ENCODE measurements at regions not wholly inside any gene's neighbourhood (a gene's known extent, or its start where the extent isn't known, plus 50 kb on each side); places are given as distances from the start of the nearest gene placed in this dataset.
A peak's percentile ranks its signal among the peaks of the same experiment; 100 is the strongest.

- no peaks in the 10 kb centered on the region for H3K9me3 ChIP-seq (ENCODE audit: control insufficient read depth in 2 of 3, low read length in 3 of 3)
- peaks cover 0 to 10% (median 0%) of the 10 kb centered on the region in 11 donors for H3K9me3 Mint-ChIP-seq
- POLR2A ChIA-PET = no interaction called here
- DNase-seq = no peak
- no peak overlapping the region for H3K27ac ChIP-seq (ENCODE audit: low read depth, low read length)
- no peak overlapping the region for H3K27ac Mint-ChIP-seq
- no peaks in the 10 kb centered on the region for H3K36me3 ChIP-seq (ENCODE audit: control insufficient read depth in 2 of 3, insufficient read depth in 3 of 3, low read length in 3 of 3)
- peaks cover 0 to 9% (median 0%) of the 10 kb centered on the region in 7 donors for H3K4me1 Mint-ChIP-seq
- H3K4me1 ChIP-seq (ENCODE audit: control insufficient read depth in 2 of 2, insufficient read depth in 2 of 2, low read length in 2 of 2) = no peaks in the 10 kb centered on the region
- no peaks in the 10 kb centered on the region for H3K27me3 ChIP-seq (ENCODE audit: control insufficient read depth in 2 of 2, insufficient read depth in 2 of 2, low read length in 2 of 2)
- no peak for ATAC-seq
- no peak overlapping the region for H3K4me3 ChIP-seq (ENCODE audit: low read length)
- H3K36me3 Mint-ChIP-seq = peaks cover 0 to 5% (median 0%) of the 10 kb centered on the region in 5 donors
- CTCF ChIA-PET = no interaction called here
- H3K27me3 Mint-ChIP-seq = peaks cover 0 to 5% (median 0%) of the 10 kb centered on the region in 5 donors
- intact Hi-C loops (cut with micrococcal nuclease) = loop anchor here in 1 of 2 donors (10.0 kb wide), 1 partner anchor 595 kb away; no protein-coding TSS in a partner anchor
- no peak overlapping the region for H3K4me3 Mint-ChIP-seq
Measured at GRCh38 chr6:155520078-155520477, 64.4 kb upstream of the NOX3 start.

GRCh38 chr6:155519176-155519738 lies 63.6 kb upstream of the NOX3 start:
- intact Hi-C loops (cut with micrococcal nuclease) = no loop called here
- CTCF ChIA-PET = no interaction called here
- DNase-seq = no peak

GRCh38 chr6:155517294-155517693 lies 61.7 kb upstream of the NOX3 start:
- Mint-ChIP-seq H3K4me1 (no peaks in the 10 kb centered on the region), H3K27me3 (peaks cover 0 to 5% (median 0%) of the 10 kb centered on the region in 5 donors), H3K4me3 (no peak overlapping the region), H3K27ac (no peak overlapping the region), H3K9me3 (peaks cover 0 to 10% (median 0%) of the 10 kb centered on the region in 11 donors), H3K36me3 (no peaks in the 10 kb centered on the region)
- no peak overlapping the region for H3K27ac ChIP-seq (ENCODE audit: low read depth, low read length)
- no peaks in the 10 kb centered on the region for H3K9me3 ChIP-seq (ENCODE audit: control insufficient read depth in 2 of 3, low read length in 3 of 3)
- intact Hi-C loops (cut with micrococcal nuclease) = no loop called here
- ChIA-PET POLR2A (no interaction called here), CTCF (no interaction called here)
- H3K4me1 ChIP-seq (ENCODE audit: control insufficient read depth in 2 of 2, insufficient read depth in 2 of 2, low read length in 2 of 2) = no peaks in the 10 kb centered on the region
- H3K4me3 ChIP-seq (ENCODE audit: low read length) = no peak overlapping the region
- ATAC-seq (no peak), DNase-seq (no peak)
- H3K36me3 ChIP-seq (ENCODE audit: control insufficient read depth in 2 of 3, insufficient read depth in 3 of 3, low read length in 3 of 3) = no peaks in the 10 kb centered on the region
- H3K27me3 ChIP-seq (ENCODE audit: control insufficient read depth in 2 of 2, insufficient read depth in 2 of 2, low read length in 2 of 2) = no peaks in the 10 kb centered on the region

More at GRCh38 chr6:155519176-155519738, 63.6 kb upstream of the NOX3 start:
- Mint-ChIP-seq H3K27ac (no peak overlapping the region), H3K9me3 (peaks cover 0 to 10% (median 0%) of the 10 kb centered on the region in 11 donors), H3K36me3 (peaks cover 0 to 4% (median 0%) of the 10 kb centered on the region in 5 donors), H3K27me3 (peaks cover 0 to 5% (median 0%) of the 10 kb centered on the region in 5 donors), H3K4me1 (peaks cover 0 to 7% (median 0%) of the 10 kb centered on the region in 7 donors), H3K4me3 (no peak overlapping the region)
- Histone ChIP-seq H3K4me3 (ENCODE audit: low read length) (no peak overlapping the region), H3K36me3 (ENCODE audit: control insufficient read depth in 2 of 3, insufficient read depth in 3 of 3, low read length in 3 of 3) (no peaks in the 10 kb centered on the region), H3K9me3 (ENCODE audit: control insufficient read depth in 2 of 3, low read length in 3 of 3) (no peaks in the 10 kb centered on the region), H3K27me3 (ENCODE audit: control insufficient read depth in 2 of 2, insufficient read depth in 2 of 2, low read length in 2 of 2) (no peaks in the 10 kb centered on the region), H3K4me1 (ENCODE audit: control insufficient read depth in 2 of 2, insufficient read depth in 2 of 2, low read length in 2 of 2) (no peaks in the 10 kb centered on the region), H3K27ac (ENCODE audit: low read depth, low read length) (no peak overlapping the region)
- no peak for ATAC-seq
- POLR2A ChIA-PET = no interaction called here

GRCh38 chr6:155510879-155511278 lies 55.2 kb upstream of the NOX3 start:
- Mint-ChIP-seq H3K27me3 (peaks cover 0 to 2% (median under 1%) of the 10 kb centered on the region in 5 donors), H3K36me3 (no peaks in the 10 kb centered on the region), H3K27ac (no peak overlapping the region), H3K9me3 (peaks cover 0 to 3% (median 0%) of the 10 kb centered on the region in 11 donors), H3K4me3 (no peak overlapping the region), H3K4me1 (peaks cover 0 to 2% (median 1%) of the 10 kb centered on the region in 7 donors)
- ChIA-PET CTCF (no interaction called here), POLR2A (no interaction called here)
- ATAC-seq (no peak), DNase-seq (no peak)
- Histone ChIP-seq H3K27ac (ENCODE audit: low read depth, low read length) (no peak overlapping the region), H3K27me3 (ENCODE audit: control insufficient read depth in 2 of 2, insufficient read depth in 2 of 2, low read length in 2 of 2) (no peaks in the 10 kb centered on the region), H3K4me3 (ENCODE audit: low read length) (no peak overlapping the region), H3K9me3 (ENCODE audit: control insufficient read depth in 2 of 3, low read length in 3 of 3) (no peaks in the 10 kb centered on the region), H3K4me1 (ENCODE audit: control insufficient read depth in 2 of 2, insufficient read depth in 2 of 2, low read length in 2 of 2) (no peaks in the 10 kb centered on the region), H3K36me3 (ENCODE audit: control insufficient read depth in 2 of 3, insufficient read depth in 3 of 3, low read length in 3 of 3) (no peaks in the 10 kb centered on the region)
- intact Hi-C loops (cut with micrococcal nuclease) = no loop called here

- DNase-seq = no peak
- H3K4me3 ChIP-seq (ENCODE audit: low read length) = no peak overlapping the region
- no peaks in the 10 kb centered on the region for H3K27me3 ChIP-seq (ENCODE audit: control insufficient read depth in 2 of 2, insufficient read depth in 2 of 2, low read length in 2 of 2)
- no peaks in the 10 kb centered on the region for H3K36me3 ChIP-seq (ENCODE audit: control insufficient read depth in 2 of 3, insufficient read depth in 3 of 3, low read length in 3 of 3)
- ChIA-PET CTCF (interaction anchor here (0.6 kb wide), 1 partner anchor 955 kb away, joined by 4 read pairs; no protein-coding TSS in a partner anchor), POLR2A (no interaction called here)
- Mint-ChIP-seq H3K27me3 (peaks cover 0 to 6% (median 0%) of the 10 kb centered on the region in 5 donors), H3K36me3 (no peaks in the 10 kb centered on the region), H3K27ac (no peak overlapping the region), H3K4me1 (peaks cover 0 to 9% (median 5%) of the 10 kb centered on the region in 7 donors), H3K4me3 (no peak overlapping the region), H3K9me3 (peaks cover 0 to 3% (median 0%) of the 10 kb centered on the region in 11 donors)
- ATAC-seq = no peak
- no peaks in the 10 kb centered on the region for H3K9me3 ChIP-seq (ENCODE audit: control insufficient read depth in 2 of 3, low read length in 3 of 3)
- intact Hi-C loops (cut with micrococcal nuclease) = no loop called here
- H3K4me1 ChIP-seq (ENCODE audit: control insufficient read depth in 2 of 2, insufficient read depth in 2 of 2, low read length in 2 of 2) = no peaks in the 10 kb centered on the region
- no peak overlapping the region for H3K27ac ChIP-seq (ENCODE audit: low read depth, low read length)
Measured at GRCh38 chr6:155509743-155510475, 54.3 kb upstream of the NOX3 start.

- Histone ChIP-seq H3K4me1 (ENCODE audit: control insufficient read depth in 2 of 2, insufficient read depth in 2 of 2, low read length in 2 of 2) (no peaks in the 10 kb centered on the region), H3K4me3 (ENCODE audit: low read length) (no peak overlapping the region), H3K36me3 (ENCODE audit: control insufficient read depth in 2 of 3, insufficient read depth in 3 of 3, low read length in 3 of 3) (no peaks in the 10 kb centered on the region), H3K27me3 (ENCODE audit: control insufficient read depth in 2 of 2, insufficient read depth in 2 of 2, low read length in 2 of 2) (no peaks in the 10 kb centered on the region), H3K9me3 (ENCODE audit: control insufficient read depth in 2 of 3, low read length in 3 of 3) (no peaks in the 10 kb centered on the region), H3K27ac (ENCODE audit: low read depth, low read length) (no peak overlapping the region)
- Mint-ChIP-seq H3K4me1 (peaks cover 0 to 9% (median 5%) of the 10 kb centered on the region in 7 donors), H3K27ac (peak overlapping the region in 5 of 9 donors; percentile 3 to 94 (median 29)), H3K27me3 (peaks cover 0 to 10% (median 4%) of the 10 kb centered on the region in 5 donors), H3K9me3 (peaks cover 0 to 10% (median 4%) of the 10 kb centered on the region in 11 donors), H3K36me3 (peaks cover 0 to 4% (median 0%) of the 10 kb centered on the region in 5 donors), H3K4me3 (peak overlapping the region in 6 of 10 donors; percentile 33 to 71 (median 62))
- intact Hi-C loops (cut with micrococcal nuclease) = no loop called here
- DNase-seq = peak in 2 of 9 donors; percentile 1 to 10
- CTCF ChIA-PET = interaction anchor here (0.7 kb wide), 1 partner anchor 45 kb away, joined by 3 read pairs; no protein-coding TSS in a partner anchor
- POLR2A ChIA-PET = interaction anchor here (0.5 kb wide), 2 partner anchors 124 to 1291 kb away, joined by 5 read pairs; no protein-coding TSS in a partner anchor
- ATAC-seq = no peak
Measured at GRCh38 chr6:155505608-155505989, 50.0 kb upstream of the NOX3 start.

Measured in naive thymus-derived CD4-positive, alpha-beta T cell (primary cell).